GM19328 (cell line): ENCODE measurements at regions not wholly inside any gene's neighbourhood (a gene's known extent, or its start where the extent isn't known, plus 50 kb on each side); places are given as distances from the start of the nearest gene placed in this dataset.

Source experiments
- ATAC-seq: cut with Tn5 transposase; IDR thresholded peaks from one replicate; pipeline ENCODE4 v1.9.1; 2021; ENCODE audit warnings: mild to moderate bottlenecking, moderate library complexity; ENCODE audit not compliant: unreplicated experiment

GRCh38 chr10:3417096-3417495 lies 244.5 kb upstream of the PITRM1 start:
- no peak for ATAC-seq

GRCh38 chr10:3415878-3416605 lies 243.5 kb upstream of the PITRM1 start:
- ATAC-seq: no peak

- no peak for ATAC-seq
These were observed 242.6 kb upstream of the PITRM1 start for GRCh38 chr10:3415038-3415736.

GRCh38 chr10:3414667-3415023 lies 242.1 kb upstream of the PITRM1 start:
- ATAC-seq: no peak

- no peak for ATAC-seq
These were observed 241.5 kb upstream of the PITRM1 start for GRCh38 chr10:3413937-3414666.

GRCh38 chr10:3412646-3413045 lies 240.1 kb upstream of the PITRM1 start:
- ATAC-seq: no peak

GRCh38 chr10:3412071-3412582 lies 239.5 kb upstream of the PITRM1 start:
- no peak for ATAC-seq

GRCh38 chr10:3411044-3411443 lies 238.5 kb upstream of the PITRM1 start:
- no peak for ATAC-seq

GRCh38 chr10:3409928-3410327 lies 237.3 kb upstream of the PITRM1 start:
- ATAC-seq: no peak

GRCh38 chr10:3408603-3409365 lies 236.2 kb upstream of the PITRM1 start:
- no peak for ATAC-seq

- no peak for ATAC-seq
These were observed 234.6 kb upstream of the PITRM1 start for GRCh38 chr10:3407208-3407607.

GRCh38 chr10:3406556-3406955 lies 234.0 kb upstream of the PITRM1 start:
- ATAC-seq: no peak

- no peak for ATAC-seq
These were observed 231.8 kb upstream of the PITRM1 start for GRCh38 chr10:3404381-3404780.

GRCh38 chr10:3402187-3402751 lies 229.7 kb upstream of the PITRM1 start:
- ATAC-seq: no peak

GRCh38 chr10:3401491-3401938 lies 228.9 kb upstream of the PITRM1 start:
- no peak for ATAC-seq

- ATAC-seq: no peak
These were observed 227.8 kb upstream of the PITRM1 start for GRCh38 chr10:3400348-3400747.

- ATAC-seq: no peak
These were observed 227.2 kb upstream of the PITRM1 start for GRCh38 chr10:3399756-3400155.

GRCh38 chr10:3398825-3399646 lies 226.5 kb upstream of the PITRM1 start:
- no peak for ATAC-seq

- ATAC-seq: no peak
These were observed 225.3 kb upstream of the PITRM1 start for GRCh38 chr10:3397846-3398245.

- ATAC-seq: no peak
These were observed 224.6 kb upstream of the PITRM1 start for GRCh38 chr10:3397231-3397630.
